Common myeloid progenitor, CD34-positive (primary cell): ENCODE measurements at regions not wholly inside any gene's neighbourhood (a gene's known extent, or its start where the extent isn't known, plus 50 kb on each side); places are given as distances from the start of the nearest gene placed in this dataset.

Source experiments
- CTCF ChIA-PET: fragments of 350-600 bp; sonication (Branson Sonifier 250); formaldehyde crosslinking; loops from one replicate; lab custom pipeline; 2021; ENCODE audit warnings: antibody characterized with exemption; lab: Charles Lee
- POLR2A ChIA-PET: fragments of 350-600 bp; sonication (Branson Sonifier 250); formaldehyde crosslinking; loops from one replicate; lab custom pipeline; 2021; ENCODE audit warnings: antibody characterized with exemption; lab: Charles Lee
- DNase-seq, 3 donors: peaks; one replicate each; pipeline versions ENCODE4 v3.0.0 to v3.0.0-alpha.2; 2013
- H3K27ac ChIP-seq, 2 experiments: 1 replicate in 1 of 2; 2 replicates in 1 of 2; pipeline ENCODE4 v1.7.0; 2013; ENCODE audit warnings: inconsistent platforms in 2 of 2, low read length in 2 of 2, mild to moderate bottlenecking in 2 of 2, low read depth in 1 of 2, moderate library complexity in 1 of 2; ENCODE audit not compliant: severe bottlenecking in 2 of 2, insufficient read depth in 1 of 2, poor library complexity in 1 of 2
- H3K27me3 ChIP-seq, 5 experiments: replicated peaks in 2 of 5; 1 replicate in 3 of 5; 2 replicates in 2 of 5; pipeline versions ENCODE4 v1.6.1 to v1.7.0; 2013; ENCODE audit warnings: low read length in 4 of 5, mild to moderate bottlenecking in 2 of 5, moderate library complexity in 2 of 5, inconsistent platforms in 1 of 5; ENCODE audit not compliant: insufficient read depth in 5 of 5, control insufficient read depth in 4 of 5
- H3K36me3 ChIP-seq, 4 experiments: 1 replicate in 2 of 4; 2 replicates in 2 of 4; pipeline versions ENCODE4 v1.6.1 to v1.7.0; 2013; ENCODE audit warnings: low read length in 3 of 4, control low read depth in 1 of 4, mild to moderate bottlenecking in 1 of 4; ENCODE audit not compliant: control insufficient read depth in 4 of 4, insufficient read depth in 4 of 4
- H3K4me1 ChIP-seq, 4 experiments: 1 replicate in 3 of 4; 2 replicates in 1 of 4; pipeline versions ENCODE4 v1.6.1 to v1.7.1; 2013; ENCODE audit warnings: low read length in 3 of 4, mild to moderate bottlenecking in 3 of 4, control low read depth in 1 of 4, inconsistent platforms in 1 of 4, moderate library complexity in 1 of 4; ENCODE audit not compliant: control insufficient read depth in 4 of 4, insufficient read depth in 4 of 4; ENCODE audit errors: control extremely low read depth in 1 of 4
- H3K4me3 ChIP-seq, 7 experiments: 1 replicate in 4 of 7; 2 replicates in 3 of 7; pipeline versions ENCODE4 v1.5.1 to v1.7.0; 2013; ENCODE audit warnings: mild to moderate bottlenecking in 7 of 7, low read length in 6 of 7, moderate library complexity in 6 of 7, inconsistent platforms in 2 of 7, low read depth in 2 of 7, control low read depth in 1 of 7; ENCODE audit not compliant: insufficient read depth in 4 of 7, control insufficient read depth in 1 of 7; ENCODE audit errors: extremely low read depth in 1 of 7
- H3K9me3 ChIP-seq, 5 experiments: 1 replicate in 4 of 5; 2 replicates in 1 of 5; pipeline versions ENCODE4 v1.6.1 to v1.7.1; 2013; ENCODE audit warnings: low read length in 4 of 5, mild to moderate bottlenecking in 2 of 5, inconsistent platforms in 1 of 5, low read depth in 1 of 5, moderate library complexity in 1 of 5; ENCODE audit not compliant: control insufficient read depth in 4 of 5, insufficient read depth in 2 of 5; ENCODE audit errors: control extremely low read depth in 1 of 5
- WGBS: methylation state at CpG from one replicate; pipeline ENCODE4 v1.1.5; 2013; ENCODE audit not compliant: insufficient coverage; 5-methylcytosine and 5-hydroxymethylcytosine counted together

GRCh38 chr9:109721001-109721400, 59.0 kb upstream of the PALM2AKAP2 start:
- Histone ChIP-seq H3K36me3 (no peaks in the 10 kb centered on the region), H3K27ac (no peak overlapping the region), H3K4me3 (no peak overlapping the region), H3K27me3 (peaks cover 4 to 15% (median 4%) of the 10 kb centered on the region in 5 experiments), H3K9me3 (peaks cover 0 to 2% (median 0%) of the 10 kb centered on the region in 5 experiments), H3K4me1 (no peaks in the 10 kb centered on the region)
- DNase-seq: no peak
- WGBS: 78% methylated on average over 2 of the region's 2 CpGs
- ChIA-PET POLR2A (no interaction called here), CTCF (no interaction called here)

- no CpG with 5 or more reads among the region's 1 CpG for WGBS
- DNase-seq: no peak
- Histone ChIP-seq H3K27me3 (peaks cover under 1 to 14% (median 5%) of the 10 kb centered on the region in 5 experiments), H3K4me1 (no peaks in the 10 kb centered on the region), H3K9me3 (peaks cover 0 to 2% (median 0%) of the 10 kb centered on the region in 5 experiments), H3K27ac (no peak overlapping the region), H3K36me3 (no peaks in the 10 kb centered on the region), H3K4me3 (no peak overlapping the region)
- POLR2A ChIA-PET: no interaction called here
- CTCF ChIA-PET: interaction anchor here (1.0 kb wide), 1 partner anchor 10 kb away, joined by 3 read pairs; no protein-coding TSS in a partner anchor
Measured at GRCh38 chr9:109722007-109722406, 58.0 kb upstream of the PALM2AKAP2 start.

GRCh38 chr9:109723781-109724180, 56.2 kb upstream of the PALM2AKAP2 start:
- POLR2A ChIA-PET: no interaction called here
- CTCF ChIA-PET: no interaction called here

GRCh38 chr9:109725460-109725859, 54.5 kb upstream of the PALM2AKAP2 start:
- ChIA-PET POLR2A (no interaction called here), CTCF (no interaction called here)
- no peak overlapping the region for H3K4me3 ChIP-seq
- no peak for DNase-seq
- peaks cover 0 to 34% (median 5%) of the 10 kb centered on the region in 5 experiments for H3K27me3 ChIP-seq
- no peaks in the 10 kb centered on the region for H3K36me3 ChIP-seq
- 90% methylated on average over 2 of the region's 4 CpGs for WGBS
- no peak overlapping the region for H3K27ac ChIP-seq
- H3K4me1 ChIP-seq: no peaks in the 10 kb centered on the region
- peaks cover 0 to 2% (median 0%) of the 10 kb centered on the region in 5 experiments for H3K9me3 ChIP-seq

More at GRCh38 chr9:109723781-109724180, 56.2 kb upstream of the PALM2AKAP2 start:
- peaks cover 0 to 26% (median 5%) of the 10 kb centered on the region in 5 experiments for H3K27me3 ChIP-seq
- H3K27ac ChIP-seq: no peak overlapping the region
- no peak for DNase-seq
- no peak overlapping the region for H3K4me3 ChIP-seq
- WGBS: no CpG with 5 or more reads among the region's 2 CpGs
- no peaks in the 10 kb centered on the region for H3K4me1 ChIP-seq
- H3K36me3 ChIP-seq: no peaks in the 10 kb centered on the region
- H3K9me3 ChIP-seq: peaks cover 0 to 2% (median 0%) of the 10 kb centered on the region in 5 experiments

GRCh38 chr9:109726119-109726518, 53.9 kb upstream of the PALM2AKAP2 start:
- H3K4me3 ChIP-seq: no peak overlapping the region
- peaks cover 0 to 2% (median 0%) of the 10 kb centered on the region in 5 experiments for H3K9me3 ChIP-seq
- no peak for DNase-seq
- CTCF ChIA-PET: no interaction called here
- H3K4me1 ChIP-seq: no peaks in the 10 kb centered on the region
- H3K27ac ChIP-seq: no peak overlapping the region
- WGBS: 83% methylated on average over 2 of the region's 4 CpGs
- H3K27me3 ChIP-seq: peaks cover 0 to 32% (median 5%) of the 10 kb centered on the region in 5 experiments
- no peaks in the 10 kb centered on the region for H3K36me3 ChIP-seq
- POLR2A ChIA-PET: no interaction called here

GRCh38 chr9:109728686-109729300, 51.2 kb upstream of the PALM2AKAP2 start:
- Histone ChIP-seq H3K4me3 (no peak overlapping the region), H3K27me3 (peaks cover 0 to 34% (median 2%) of the 10 kb centered on the region in 5 experiments), H3K36me3 (no peaks in the 10 kb centered on the region), H3K4me1 (no peaks in the 10 kb centered on the region), H3K27ac (no peak overlapping the region), H3K9me3 (no peaks in the 10 kb centered on the region)
- DNase-seq: no peak
- ChIA-PET CTCF (no interaction called here), POLR2A (no interaction called here)
- 100% methylated on average over 2 of the region's 3 CpGs for WGBS

GRCh38 chr9:109729513-109729912, 50.5 kb upstream of the PALM2AKAP2 start:
- DNase-seq: no peak
- no peaks in the 10 kb centered on the region for H3K4me1 ChIP-seq
- no peak overlapping the region for H3K4me3 ChIP-seq
- no peak overlapping the region for H3K27ac ChIP-seq
- CTCF ChIA-PET: no interaction called here
- H3K9me3 ChIP-seq: no peaks in the 10 kb centered on the region
- no peaks in the 10 kb centered on the region for H3K36me3 ChIP-seq
- H3K27me3 ChIP-seq: peaks cover 0 to 32% (median 2%) of the 10 kb centered on the region in 5 experiments
- WGBS: 94% methylated on average over 2 of the region's 2 CpGs
- POLR2A ChIA-PET: no interaction called here
